ENCODE measurements at regions not wholly inside any gene's neighbourhood (a gene's known extent, or its start where the extent isn't known, plus 50 kb on each side); places are given as distances from the start of the nearest gene placed in this dataset.

GRCh38 chr6:78322068-78322845 is 545.1 kb upstream of the IRAK1BP1 start:
- CTCF ChIA-PET: no interaction called here

More at GRCh38 chr6:78322068-78322845, 545.1 kb upstream of the IRAK1BP1 start:
- H4K5ac ChIP-seq (ENCODE audit: low read depth, low read length): no peak overlapping the region
- intact Hi-C loops (cut with micrococcal nuclease): no loop called here
- H3K9me3 ChIP-seq (ENCODE audit: control insufficient read depth, insufficient read depth, low read length): peaks cover 1% of the 10 kb centered on the region; the same call in 1 of the 2 replicates
- H4K91ac ChIP-seq (ENCODE audit: insufficient read depth, low read depth, low read length): no peak overlapping the region
- no peak overlapping the region for H2BK15ac ChIP-seq (ENCODE audit: low read depth, low read length)
- in situ Hi-C loops (cut with MboI; ENCODE audit: low sequenced_read_pairs): no loop called here
- H3K9ac ChIP-seq (ENCODE audit: low read depth, low read length): no peak overlapping the region
- no TSS peak for BruUV-seq (replicated peaks)
- no peak overlapping the region for H3K18ac ChIP-seq (ENCODE audit: low read depth, low read length)
- no peak overlapping the region for H2AFZ ChIP-seq (replicated peaks; ENCODE audit: low read length, poor library complexity)
- no peak overlapping the region for H3K23ac ChIP-seq (ENCODE audit: low read depth, low read length)
- TF ChIP-seq CEBPB (IDR thresholded peaks at IDR 0.05; ENCODE audit: low read depth, low read length): no peak
- TF ChIP-seq RCOR1 (IDR thresholded peaks at IDR 0.05; ENCODE audit: insufficient replicate concordance, low read length): no peak
- no peak for TF ChIP-seq RFX5 (IDR thresholded peaks at IDR 0.05; ENCODE audit: low read depth, low read length)
- TF ChIP-seq MAZ (IDR thresholded peaks at IDR 0.05; ENCODE audit: borderline replicate concordance, low read depth, low read length): no peak
- no peak for TF ChIP-seq USF2 (IDR thresholded peaks at IDR 0.05; ENCODE audit: low read depth, low read length)
- TF ChIP-seq SMC3 (IDR thresholded peaks at IDR 0.05; ENCODE audit: low read depth, low read length): no peak
- no peak for TF ChIP-seq POLR2A (IDR thresholded peaks at IDR 0.05; ENCODE audit: low read depth, low read length)
- TF ChIP-seq FOS (IDR thresholded peaks at IDR 0.05; ENCODE audit: low read depth, low read length): no peak
- no peak for TF ChIP-seq CHD1 (IDR thresholded peaks at IDR 0.05; ENCODE audit: low read depth, low read length)
- TF ChIP-seq MXI1 (IDR thresholded peaks at IDR 0.05; ENCODE audit: borderline replicate concordance, low read depth, low read length): no peak
- TF ChIP-seq, protein P1, sequence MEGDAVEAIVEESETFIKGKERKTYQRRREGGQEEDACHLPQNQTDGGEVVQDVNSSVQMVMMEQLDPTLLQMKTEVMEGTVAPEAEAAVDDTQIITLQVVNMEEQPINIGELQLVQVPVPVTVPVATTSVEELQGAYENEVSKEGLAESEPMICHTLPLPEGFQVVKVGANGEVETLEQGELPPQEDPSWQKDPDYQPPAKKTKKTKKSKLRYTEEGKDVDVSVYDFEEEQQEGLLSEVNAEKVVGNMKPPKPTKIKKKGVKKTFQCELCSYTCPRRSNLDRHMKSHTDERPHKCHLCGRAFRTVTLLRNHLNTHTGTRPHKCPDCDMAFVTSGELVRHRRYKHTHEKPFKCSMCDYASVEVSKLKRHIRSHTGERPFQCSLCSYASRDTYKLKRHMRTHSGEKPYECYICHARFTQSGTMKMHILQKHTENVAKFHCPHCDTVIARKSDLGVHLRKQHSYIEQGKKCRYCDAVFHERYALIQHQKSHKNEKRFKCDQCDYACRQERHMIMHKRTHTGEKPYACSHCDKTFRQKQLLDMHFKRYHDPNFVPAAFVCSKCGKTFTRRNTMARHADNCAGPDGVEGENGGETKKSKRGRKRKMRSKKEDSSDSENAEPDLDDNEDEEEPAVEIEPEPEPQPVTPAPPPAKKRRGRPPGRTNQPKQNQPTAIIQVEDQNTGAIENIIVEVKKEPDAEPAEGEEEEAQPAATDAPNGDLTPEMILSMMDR (conservative IDR thresholded peaks at IDR 0.05; ENCODE audit: low read depth, low read length): no peak
- TF ChIP-seq NFE2L2 (IDR thresholded peaks at IDR 0.05; ENCODE audit: low read depth, low read length): no peak
- TF ChIP-seq, protein P2, sequence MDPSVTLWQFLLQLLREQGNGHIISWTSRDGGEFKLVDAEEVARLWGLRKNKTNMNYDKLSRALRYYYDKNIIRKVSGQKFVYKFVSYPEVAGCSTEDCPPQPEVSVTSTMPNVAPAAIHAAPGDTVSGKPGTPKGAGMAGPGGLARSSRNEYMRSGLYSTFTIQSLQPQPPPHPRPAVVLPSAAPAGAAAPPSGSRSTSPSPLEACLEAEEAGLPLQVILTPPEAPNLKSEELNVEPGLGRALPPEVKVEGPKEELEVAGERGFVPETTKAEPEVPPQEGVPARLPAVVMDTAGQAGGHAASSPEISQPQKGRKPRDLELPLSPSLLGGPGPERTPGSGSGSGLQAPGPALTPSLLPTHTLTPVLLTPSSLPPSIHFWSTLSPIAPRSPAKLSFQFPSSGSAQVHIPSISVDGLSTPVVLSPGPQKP (IDR thresholded peaks at IDR 0.05; ENCODE audit: borderline replicate concordance, low read depth, low read length): no peak
- TF ChIP-seq MAFK (IDR thresholded peaks at IDR 0.05; ENCODE audit: low read depth, low read length): no peak
- no peak for TF ChIP-seq BHLHE40 (IDR thresholded peaks at IDR 0.05; ENCODE audit: low read depth, low read length)
- TF ChIP-seq RAD21 (IDR thresholded peaks at IDR 0.05; ENCODE audit: low read length): no peak
- H3K36me3 ChIP-seq (ENCODE audit: control insufficient read depth, insufficient read depth, low read length): no peaks in the 10 kb centered on the region
- H3K9me1 ChIP-seq (ENCODE audit: insufficient read depth, low read length): no peaks in the 10 kb centered on the region
- no peak overlapping the region for H3K4me2 ChIP-seq (ENCODE audit: low read depth, low read length)
- ATAC-seq (ENCODE audit: low read depth) (no peak), DNase-seq (no peak)
- no peaks in the 10 kb centered on the region for H3K27me3 ChIP-seq (ENCODE audit: control insufficient read depth, insufficient read depth, low read length)
- H2BK20ac ChIP-seq (ENCODE audit: low read depth, low read length): no peak overlapping the region
- H3K56ac ChIP-seq (ENCODE audit: extremely low read depth, insufficient read depth, low read length): no peak overlapping the region
- no peak overlapping the region for H3K14ac ChIP-seq (replicated peaks; ENCODE audit: low read depth, low read length)
- H4K8ac ChIP-seq (ENCODE audit: low read depth in 2 of 2, low read length in 2 of 2): no peak overlapping the region
- no peak overlapping the region for H2AK9ac ChIP-seq (replicated peaks; ENCODE audit: low read depth, low read length, poor library complexity)
- no peak overlapping the region for H3K4ac ChIP-seq (ENCODE audit: low read depth, low read length)
- H3K79me1 ChIP-seq (ENCODE audit: low read depth in 1 of 2, low read length in 2 of 2): no peaks in the 10 kb centered on the region
- H4K20me1 ChIP-seq (ENCODE audit: insufficient read depth, low read length): no peaks in the 10 kb centered on the region
- no peak overlapping the region for H2BK5ac ChIP-seq (ENCODE audit: low read depth, low read length, poor library complexity, severe bottlenecking)
- dilution Hi-C loops (cut with HindIII; ENCODE audit: low sequenced_read_pairs, unreplicated experiment): no loop called here
- no CpG with 5 or more reads among the region's 5 CpGs for WGBS, 2 experiments (ENCODE audit: extremely low coverage in 2 of 2, insufficient read length in 1 of 2)
- H3K4me3 ChIP-seq (ENCODE audit: insufficient read depth, low read depth, low read length): no peak overlapping the region
- H2AK5ac ChIP-seq (ENCODE audit: low read depth, low read length): no peak overlapping the region
- H3K4me1 ChIP-seq (ENCODE audit: control insufficient read depth, insufficient read depth, low read length): no peaks in the 10 kb centered on the region
- POLR2A ChIA-PET (ENCODE audit: unreplicated experiment): no interaction called here
- no peak overlapping the region for H2BK120ac ChIP-seq (ENCODE audit: low read depth, low read length)
- no peak overlapping the region for H3K27ac ChIP-seq (ENCODE audit: insufficient read depth, low read length)

All from IMR-90 (cell line).